Gastroesophageal sphincter (tissue), 4 donors: ENCODE measurements at regions not wholly inside any gene's neighbourhood (a gene's known extent, or its start where the extent isn't known, plus 50 kb on each side); places are given as distances from the start of the nearest gene placed in this dataset.

ENCODE experiments used
- ATAC-seq: fragments of 150-250 bp; one replicate; pipeline ENCODE4 v1.9.1; 2016; ENCODE audit warnings: mild to moderate bottlenecking, moderate library complexity
- H3K27ac ChIP-seq, 4 donors: fragments of 200-600 bp; sonication (generic) in 3 of 4; 1 replicate in 3 of 4; 2 replicates in 1 of 4; pipeline ENCODE4 v1.5.1; 2016 to 2019
- H3K27me3 ChIP-seq: fragments of 200-600 bp; sonication (generic); one replicate; pipeline ENCODE4 v1.5.1; 2019
- H3K36me3 ChIP-seq, 2 donors: fragments of 200-600 bp; sonication (generic); one replicate each; pipeline ENCODE4 v1.5.1; 2019; ENCODE audit warnings: control low read depth in 1 of 2
- H3K4me1 ChIP-seq, 3 donors: fragments of 200-600 bp; sonication (generic); 1 replicate in 2 of 3; 2 replicates in 1 of 3; pipeline ENCODE4 v1.5.1; 2016 to 2019; ENCODE audit warnings: control low read depth in 2 of 3
- H3K4me3 ChIP-seq, 2 donors: fragments of 200-600 bp; sonication (generic); one replicate each; pipeline ENCODE4 v1.5.1; 2019; ENCODE audit warnings: mild to moderate bottlenecking in 1 of 2, moderate library complexity in 1 of 2
- H3K9me3 ChIP-seq, 3 donors: fragments of 200-600 bp; sonication (generic); one replicate each; pipeline ENCODE4 v1.5.1; 2017 to 2019; ENCODE audit warnings: control low read depth in 2 of 3
- CTCF ChIP-seq, 4 experiments: fragments of 200-600 bp in 2 of 4; fragments of 450-650 bp in 2 of 4; sonication (generic) in 1 of 4; IDR thresholded peaks; one replicate each; pipeline ENCODE4 v1.5.1; 2017 to 2019; ENCODE audit warnings: antibody characterized with exemption in 4 of 4, mild to moderate bottlenecking in 2 of 4, moderate library complexity in 2 of 4
- EP300 ChIP-seq: sonication (generic); formaldehyde crosslinking; IDR thresholded peaks from one replicate; pipeline ENCODE4 v1.6.1; 2017; ENCODE audit warnings: antibody characterized with exemption, mild to moderate bottlenecking
- POLR2A ChIP-seq, 2 donors: fragments of 450-650 bp; IDR thresholded peaks; one replicate each; pipeline ENCODE4 v1.6.1; 2017; ENCODE audit warnings: antibody characterized with exemption in 2 of 2, mild to moderate bottlenecking in 2 of 2, moderate library complexity in 1 of 2
- POLR2AphosphoS5 ChIP-seq: sonication (generic); formaldehyde crosslinking; IDR thresholded peaks from one replicate; pipeline ENCODE4 v1.6.1; 2017; ENCODE audit warnings: antibody characterized with exemption
- WGBS, 2 donors: methylation state at CpG; one replicate each; pipeline ENCODE4 v1.1.5; 2018; ENCODE audit warnings: low coverage in 1 of 2; 5-methylcytosine and 5-hydroxymethylcytosine counted together

- WGBS, 2 donors, result 58 to 80% methylated on average over 2 to 4 of the region's 9 CpGs
Measured at GRCh38 chr2:20551260-20551944, 99.5 kb downstream of the HS1BP3 start.

GRCh38 chr2:20551945-20552328 lies 99.0 kb downstream of the HS1BP3 start:
- no peak overlapping the region for H3K4me3 ChIP-seq
- ATAC-seq, result no peak
- no peak for TF ChIP-seq EP300
- TF ChIP-seq POLR2AphosphoS5, result no peak
- no peak for TF ChIP-seq CTCF (IDR thresholded peaks at IDR 0.05)
- TF ChIP-seq POLR2A (IDR thresholded peaks at IDR 0.05), result no peak
- 84 to 92% methylated on average over 2 of the region's 5 CpGs for WGBS, 2 donors
- H3K4me1 ChIP-seq, result peaks cover 0 to 10% (median 6%) of the 10 kb centered on the region in 3 donors
- no peaks in the 10 kb centered on the region for H3K36me3 ChIP-seq
- no peak overlapping the region for H3K27ac ChIP-seq
- H3K9me3 ChIP-seq, result no peaks in the 10 kb centered on the region
- H3K27me3 ChIP-seq, result no peaks in the 10 kb centered on the region

More at GRCh38 chr2:20551260-20551944, 99.5 kb downstream of the HS1BP3 start:
- no peaks in the 10 kb centered on the region for H3K27me3 ChIP-seq
- no peaks in the 10 kb centered on the region for H3K36me3 ChIP-seq
- H3K27ac ChIP-seq, result no peak overlapping the region
- H3K9me3 ChIP-seq, result no peaks in the 10 kb centered on the region
- H3K4me1 ChIP-seq, result peaks cover 0 to 10% (median 6%) of the 10 kb centered on the region in 3 donors
- ATAC-seq, result no peak
- H3K4me3 ChIP-seq, result no peak overlapping the region
- TF ChIP-seq EP300, result no peak
- TF ChIP-seq POLR2A (IDR thresholded peaks at IDR 0.05), result no peak
- no peak for TF ChIP-seq POLR2AphosphoS5
- no peak for TF ChIP-seq CTCF (IDR thresholded peaks at IDR 0.05)

GRCh38 chr2:20552847-20553246 lies 98.1 kb downstream of the HS1BP3 start:
- Histone ChIP-seq H3K27ac (no peak overlapping the region), H3K27me3 (no peaks in the 10 kb centered on the region), H3K9me3 (no peaks in the 10 kb centered on the region), H3K4me3 (no peak overlapping the region), H3K36me3 (no peaks in the 10 kb centered on the region), H3K4me1 (peaks cover 0 to 10% (median 6%) of the 10 kb centered on the region in 3 donors)
- WGBS, 2 donors, result 61 to 81% methylated on average over 3 of the region's 3 CpGs
- TF ChIP-seq POLR2A (IDR thresholded peaks at IDR 0.05) (no peak), CTCF (IDR thresholded peaks at IDR 0.05) (no peak), POLR2AphosphoS5 (no peak), EP300 (no peak)
- no peak for ATAC-seq

GRCh38 chr2:20553580-20553979 lies 97.3 kb downstream of the HS1BP3 start:
- WGBS, 2 donors, result 70 to 74% methylated on average over 4 to 5 of the region's 5 CpGs
- no peak for ATAC-seq

More at GRCh38 chr2:20553580-20553979, 97.3 kb downstream of the HS1BP3 start:
- H3K27ac ChIP-seq, result no peak overlapping the region
- no peak overlapping the region for H3K4me3 ChIP-seq
- no peaks in the 10 kb centered on the region for H3K9me3 ChIP-seq
- no peak for TF ChIP-seq EP300
- no peak for TF ChIP-seq CTCF (IDR thresholded peaks at IDR 0.05)
- TF ChIP-seq POLR2A (IDR thresholded peaks at IDR 0.05), result no peak
- TF ChIP-seq POLR2AphosphoS5, result no peak
- no peaks in the 10 kb centered on the region for H3K27me3 ChIP-seq
- H3K4me1 ChIP-seq, result peaks cover 0 to 10% (median 6%) of the 10 kb centered on the region in 3 donors
- no peaks in the 10 kb centered on the region for H3K36me3 ChIP-seq
